Ovary (tissue), 7 donors: ENCODE measurements at regions not wholly inside any gene's neighbourhood (a gene's known extent, or its start where the extent isn't known, plus 50 kb on each side); places are given as distances from the start of the nearest gene placed in this dataset.

Experiments
- DNase-seq, 5 donors: peaks; one replicate each; pipeline ENCODE4 v3.0.0-alpha.2; 2019 to 2020
- H3K27ac ChIP-seq, 2 donors: fragments of 200-600 bp; one replicate each; pipeline versions ENCODE4 v1.5.1 to v1.8.0; 2019 to 2022
- H3K27me3 ChIP-seq: fragments of 200-600 bp; one replicate; pipeline ENCODE4 v1.8.0; 2022
- H3K36me3 ChIP-seq: fragments of 200-600 bp; sonication (generic); one replicate; pipeline ENCODE4 v1.5.1; 2019
- H3K4me1 ChIP-seq: one replicate; pipeline ENCODE4 v1.8.1; 2013; ENCODE audit warnings: mild to moderate bottlenecking, moderate library complexity; ENCODE audit not compliant: insufficient read depth
- H3K4me3 ChIP-seq: fragments of 200-600 bp; sonication (generic); one replicate; pipeline ENCODE4 v1.5.1; 2017
- H3K9me3 ChIP-seq, 2 donors: fragments of 200-600 bp in 1 of 2; sonication (generic) in 1 of 2; one replicate each; pipeline versions ENCODE4 v1.5.1 to v1.8.1; 2013 to 2019; ENCODE audit warnings: mild to moderate bottlenecking in 1 of 2, moderate library complexity in 1 of 2
- CTCF ChIP-seq, 3 donors: fragments of 450-650 bp in 2 of 3; fragments of 200-600 bp in 1 of 3; IDR thresholded peaks; one replicate each; pipeline versions ENCODE4 v1.5.1 to v1.8.0; 2016 to 2022; ENCODE audit warnings: antibody characterized with exemption in 3 of 3, mild to moderate bottlenecking in 1 of 3
- EP300 ChIP-seq: sonication (generic); formaldehyde crosslinking; IDR thresholded peaks from one replicate; pipeline ENCODE4 v1.6.1; 2017; ENCODE audit warnings: antibody characterized with exemption
- POLR2A ChIP-seq: fragments of 450-650 bp; IDR thresholded peaks from one replicate; pipeline ENCODE4 v1.6.1; 2017; ENCODE audit warnings: antibody characterized with exemption, mild to moderate bottlenecking, moderate library complexity
- WGBS, 3 donors: extraction: QIAGEN DNeasy Blood & Tissue Kit in 1 of 3; methylation state at CpG; one replicate each; pipeline versions ENCODE4 v1.1.5 to v1.1.7; 2013 to 2017; 5-methylcytosine and 5-hydroxymethylcytosine counted together
- intact Hi-C, 4 donors: fragments of 100-400 bp; cut with DNase I; formaldehyde crosslinking; loops; one replicate each; pipeline versions ENCODE4 v1.11.0 to v1.15.1; 2022 to 2023
- donor health status: DM: no; HTN: no; CAD: no; lungs with moderate emphysema.
- donor health status: DM: no; HTN: no; CAD: no.
- donor health status: Bipolar disorder and iron deficiency.
- donor health status: DM: no; HTN: no; CAD: no.
- donor health status: DM: yes; HTN: yes; CAD: no.

- Histone ChIP-seq H3K9me3 (no peaks in the 10 kb centered on the region), H3K4me1 (no peaks in the 10 kb centered on the region), H3K36me3 (no peaks in the 10 kb centered on the region), H3K4me3 (no peak overlapping the region), H3K27ac (no peak overlapping the region), H3K27me3 (no peaks in the 10 kb centered on the region)
- TF ChIP-seq CTCF (IDR thresholded peaks at IDR 0.05) (no peak), POLR2A (no peak), EP300 (no peak)
- intact Hi-C loops: no loop called here
- no peak for DNase-seq
- WGBS, 3 donors: 82 to 93% (median 93%) methylated on average over 1 of the region's 1 CpG
These were observed 138.6 kb downstream of the P2RY1 start for GRCh38 chr3:152973575-152973974.

GRCh38 chr3:152976239-152976638 is 141.3 kb downstream of the P2RY1 start:
- no peaks in the 10 kb centered on the region for H3K27me3 ChIP-seq
- no peaks in the 10 kb centered on the region for H3K4me1 ChIP-seq
- 41 to 63% (median 49%) methylated on average over 2 of the region's 2 CpGs for WGBS, 3 donors
- H3K4me3 ChIP-seq: no peak overlapping the region
- no peak overlapping the region for H3K27ac ChIP-seq
- DNase-seq: no peak
- H3K36me3 ChIP-seq: no peaks in the 10 kb centered on the region
- TF ChIP-seq EP300: no peak
- no peak for TF ChIP-seq CTCF (IDR thresholded peaks at IDR 0.05)
- no peak for TF ChIP-seq POLR2A
- intact Hi-C loops: no loop called here
- no peaks in the 10 kb centered on the region for H3K9me3 ChIP-seq

- no peak for TF ChIP-seq CTCF (IDR thresholded peaks at IDR 0.05)
- TF ChIP-seq POLR2A: no peak
- no peak for TF ChIP-seq EP300
- H3K9me3 ChIP-seq: no peaks in the 10 kb centered on the region
- no peak for DNase-seq
- H3K4me3 ChIP-seq: no peak overlapping the region
- no peak overlapping the region for H3K27ac ChIP-seq
- no peaks in the 10 kb centered on the region for H3K36me3 ChIP-seq
- intact Hi-C loops: no loop called here
- WGBS, 3 donors: 71 to 83% (median 74%) methylated on average over 3 of the region's 3 CpGs
- H3K27me3 ChIP-seq: no peaks in the 10 kb centered on the region
- H3K4me1 ChIP-seq: no peaks in the 10 kb centered on the region
These were observed 142.4 kb downstream of the P2RY1 start for GRCh38 chr3:152977366-152977765.

- Histone ChIP-seq H3K27me3 (no peaks in the 10 kb centered on the region), H3K4me1 (no peaks in the 10 kb centered on the region), H3K4me3 (no peak overlapping the region), H3K27ac (no peak overlapping the region), H3K36me3 (no peaks in the 10 kb centered on the region), H3K9me3 (no peaks in the 10 kb centered on the region)
- intact Hi-C loops: no loop called here
- 57 to 79% (median 69%) methylated on average over 1 of the region's 1 CpG for WGBS, 3 donors
- DNase-seq: no peak
- TF ChIP-seq CTCF (IDR thresholded peaks at IDR 0.05) (no peak), POLR2A (no peak), EP300 (no peak)
These were observed 143.2 kb downstream of the P2RY1 start for GRCh38 chr3:152978152-152978551.

- Histone ChIP-seq H3K9me3 (no peaks in the 10 kb centered on the region), H3K4me3 (no peak overlapping the region), H3K27me3 (no peaks in the 10 kb centered on the region), H3K36me3 (no peaks in the 10 kb centered on the region), H3K4me1 (no peaks in the 10 kb centered on the region), H3K27ac (no peak overlapping the region)
- 88 to 91% (median 89%) methylated on average over 2 of the region's 2 CpGs for WGBS, 3 donors
- no peak for DNase-seq
- intact Hi-C loops: no loop called here
- no peak for TF ChIP-seq EP300
- no peak for TF ChIP-seq POLR2A
- no peak for TF ChIP-seq CTCF (IDR thresholded peaks at IDR 0.05)
These were observed 162.6 kb downstream of the P2RY1 start for GRCh38 chr3:152997526-152997925.
